ENCODE measurements at regions not wholly inside any gene's neighbourhood (a gene's known extent, or its start where the extent isn't known, plus 50 kb on each side); places are given as distances from the start of the nearest gene placed in this dataset.

DNA sequence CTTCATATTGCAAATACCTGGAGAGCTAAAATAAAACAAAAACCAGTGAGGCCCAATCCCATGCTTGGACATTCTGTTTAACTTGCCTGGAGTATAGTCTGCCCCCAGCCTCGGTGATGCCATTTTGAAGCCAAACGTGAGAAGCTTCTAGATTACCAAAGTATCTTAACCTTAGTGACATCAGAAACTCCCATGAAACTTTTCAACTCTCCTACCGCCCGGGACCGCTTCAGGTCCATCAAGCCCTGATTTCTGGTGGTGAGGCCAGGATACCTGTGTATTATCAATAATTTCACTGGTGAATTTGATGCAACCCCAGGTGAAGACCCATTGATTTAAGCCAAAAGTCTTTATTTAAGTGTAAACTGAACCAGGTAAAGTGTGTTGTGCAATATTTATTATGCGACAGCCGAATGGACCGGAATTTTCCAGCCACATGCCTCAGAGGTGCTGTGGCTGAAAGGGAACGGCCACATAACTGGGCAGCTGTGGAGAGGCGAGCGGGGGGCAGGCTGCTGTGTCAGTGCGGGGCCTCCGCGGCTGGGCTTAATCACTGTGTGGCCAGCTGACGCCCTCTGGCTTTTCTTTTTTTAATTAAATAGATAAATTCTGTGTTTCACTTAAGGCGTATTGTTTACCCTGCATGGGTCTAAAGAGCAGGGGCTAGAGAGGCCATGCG is 385.5 kb upstream of the B3GAT1 start:
- no peak for TF ChIP-seq SP1 (IDR thresholded peaks at IDR 0.05)
- TF ChIP-seq FOXA1 (IDR thresholded peaks at IDR 0.05): no peak
- TF ChIP-seq L3MBTL2 (conservative IDR thresholded peaks at IDR 0.05): no peak
- no peak for TF ChIP-seq ARNT (IDR thresholded peaks at IDR 0.05)
- TF ChIP-seq ZNF384 (IDR thresholded peaks at IDR 0.05): no peak
